ENCODE measurements at regions not wholly inside any gene's neighbourhood (a gene's known extent, or its start where the extent isn't known, plus 50 kb on each side); places are given as distances from the start of the nearest gene placed in this dataset.

DNA sequence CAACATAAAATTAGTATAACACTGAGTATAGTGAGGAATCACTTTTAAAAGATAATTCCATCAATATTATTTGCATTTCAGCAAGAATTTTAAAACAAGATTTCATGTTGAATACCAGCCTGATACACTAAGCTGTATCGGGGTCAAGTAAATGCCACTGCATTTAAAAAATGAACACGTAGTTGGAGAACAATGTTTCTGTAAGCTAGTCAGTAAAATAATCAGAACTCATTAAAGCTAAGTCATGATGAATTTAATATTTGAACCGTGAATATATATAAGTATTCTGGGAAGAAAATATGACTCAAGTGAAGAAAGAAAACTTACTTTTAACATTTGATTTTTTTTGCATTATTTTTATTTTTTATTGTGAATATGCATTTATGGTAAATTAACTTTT lies 611.0 kb upstream of the PABPC4L start:
- CTCF ChIA-PET = no interaction called here
- no peak for DNase-seq (ENCODE audit: low read depth, low spot score)
- Histone ChIP-seq H3K4me3 (ENCODE audit: low read depth, low read length) (no peak overlapping the region), H3K27me3 (ENCODE audit: control insufficient read depth, insufficient read depth, low read length) (no peaks in the 10 kb centered on the region), H3K9me3 (ENCODE audit: control insufficient read depth, insufficient read depth, low read length) (peaks cover 4% of the 10 kb centered on the region; the same call in 1 of the 2 replicates), H3K27ac (ENCODE audit: low read depth, low read length) (no peak overlapping the region)
- POLR2A ChIA-PET = no interaction called here
- TF ChIP-seq, protein P1, sequence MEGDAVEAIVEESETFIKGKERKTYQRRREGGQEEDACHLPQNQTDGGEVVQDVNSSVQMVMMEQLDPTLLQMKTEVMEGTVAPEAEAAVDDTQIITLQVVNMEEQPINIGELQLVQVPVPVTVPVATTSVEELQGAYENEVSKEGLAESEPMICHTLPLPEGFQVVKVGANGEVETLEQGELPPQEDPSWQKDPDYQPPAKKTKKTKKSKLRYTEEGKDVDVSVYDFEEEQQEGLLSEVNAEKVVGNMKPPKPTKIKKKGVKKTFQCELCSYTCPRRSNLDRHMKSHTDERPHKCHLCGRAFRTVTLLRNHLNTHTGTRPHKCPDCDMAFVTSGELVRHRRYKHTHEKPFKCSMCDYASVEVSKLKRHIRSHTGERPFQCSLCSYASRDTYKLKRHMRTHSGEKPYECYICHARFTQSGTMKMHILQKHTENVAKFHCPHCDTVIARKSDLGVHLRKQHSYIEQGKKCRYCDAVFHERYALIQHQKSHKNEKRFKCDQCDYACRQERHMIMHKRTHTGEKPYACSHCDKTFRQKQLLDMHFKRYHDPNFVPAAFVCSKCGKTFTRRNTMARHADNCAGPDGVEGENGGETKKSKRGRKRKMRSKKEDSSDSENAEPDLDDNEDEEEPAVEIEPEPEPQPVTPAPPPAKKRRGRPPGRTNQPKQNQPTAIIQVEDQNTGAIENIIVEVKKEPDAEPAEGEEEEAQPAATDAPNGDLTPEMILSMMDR (IDR thresholded peaks at IDR 0.05; ENCODE audit: low read depth, low read length) = no peak

DNA sequence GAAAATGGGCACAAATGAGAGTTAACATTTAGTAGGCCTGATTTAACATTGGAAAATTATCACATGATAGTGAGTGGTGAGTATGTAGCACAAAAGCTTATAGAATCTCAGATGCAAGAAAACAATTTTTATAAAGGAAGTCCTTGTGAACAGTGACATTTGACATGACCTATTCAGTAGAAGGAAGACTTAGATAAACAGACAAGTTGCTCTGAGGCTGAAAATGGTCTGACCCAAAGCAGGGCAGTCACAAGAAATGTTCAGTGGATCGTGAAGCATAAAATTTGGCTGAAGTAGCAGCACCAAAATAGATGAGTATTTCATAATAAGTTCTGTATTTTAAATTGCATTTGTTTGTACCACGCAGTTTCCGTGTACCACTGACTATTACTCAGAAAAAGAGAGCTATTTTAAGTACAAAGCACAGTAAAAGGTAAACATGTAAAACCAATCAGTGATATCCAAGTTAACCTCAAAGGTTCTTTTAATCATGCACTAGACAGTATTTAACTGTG lies 605.7 kb upstream of the PABPC4L start:
- H3K27me3 ChIP-seq (ENCODE audit: control insufficient read depth, insufficient read depth, low read length) = no peaks in the 10 kb centered on the region
- H3K9me3 ChIP-seq (ENCODE audit: control insufficient read depth, insufficient read depth, low read length) = no peaks in the 10 kb centered on the region
- ChIA-PET POLR2A (no interaction called here), CTCF (no interaction called here)
- no peak overlapping the region for H3K27ac ChIP-seq (ENCODE audit: low read depth, low read length)
- H3K4me3 ChIP-seq (ENCODE audit: low read depth, low read length) = no peak overlapping the region
- TF ChIP-seq, protein P1 (IDR thresholded peaks at IDR 0.05; ENCODE audit: low read depth, low read length) = no peak
- no peak for DNase-seq (ENCODE audit: low read depth, low spot score)

DNA sequence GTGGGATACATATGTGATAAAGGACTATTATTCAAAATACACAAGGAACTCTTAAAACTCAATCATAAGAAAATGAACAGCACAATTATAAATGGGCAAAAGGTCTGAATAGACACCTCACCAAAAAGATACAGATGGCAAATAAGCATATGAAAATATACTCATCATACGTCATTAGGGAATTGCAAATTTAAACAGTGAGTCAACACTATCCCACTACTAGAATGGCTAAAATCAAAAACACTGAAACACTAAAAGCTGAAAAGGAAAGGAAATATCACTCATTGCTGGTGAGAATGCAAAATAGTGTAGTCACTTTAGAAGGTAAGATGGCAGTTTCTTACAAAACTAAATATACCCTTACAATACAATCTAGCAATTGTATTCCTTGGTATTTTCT lies 597.0 kb upstream of the PABPC4L start:
- TF ChIP-seq, protein P1 (IDR thresholded peaks at IDR 0.05; ENCODE audit: low read depth, low read length) = no peak
- ChIA-PET CTCF (no interaction called here), POLR2A (no interaction called here)
- DNase-seq (ENCODE audit: low read depth, low spot score) = no peak
- Histone ChIP-seq H3K9me3 (ENCODE audit: control insufficient read depth, insufficient read depth, low read length) (no peaks in the 10 kb centered on the region; the same call in 1 of the 2 replicates), H3K27me3 (ENCODE audit: control insufficient read depth, insufficient read depth, low read length) (no peaks in the 10 kb centered on the region), H3K4me3 (ENCODE audit: low read depth, low read length) (no peak overlapping the region), H3K27ac (ENCODE audit: low read depth, low read length) (no peak overlapping the region)

DNA sequence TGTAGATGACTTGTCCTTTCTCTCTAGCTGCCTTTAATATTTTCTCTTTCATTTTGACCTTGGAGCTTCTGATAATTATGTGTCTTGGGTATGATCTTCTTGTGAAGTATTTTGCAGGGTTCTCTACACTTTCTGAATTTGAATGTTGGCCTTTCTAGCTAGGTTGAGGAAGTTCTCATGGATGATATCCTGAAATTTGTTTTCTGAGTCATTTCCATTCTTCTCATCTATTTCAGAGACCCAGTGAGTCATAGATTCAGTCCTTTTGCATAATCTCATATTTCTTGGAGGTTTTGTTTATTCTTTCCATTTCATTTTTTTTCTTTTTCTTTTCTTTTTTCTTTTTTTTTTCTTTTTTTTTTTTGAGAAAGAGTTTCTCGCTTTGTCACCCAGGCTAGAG lies 585.7 kb upstream of the PABPC4L start:
- TF ChIP-seq, protein P1 (IDR thresholded peaks at IDR 0.05; ENCODE audit: low read depth, low read length) = no peak
- no peaks in the 10 kb centered on the region for H3K27me3 ChIP-seq (ENCODE audit: control insufficient read depth, insufficient read depth, low read length)
- POLR2A ChIA-PET = no interaction called here
- CTCF ChIA-PET = no interaction called here
- no peak overlapping the region for H3K4me3 ChIP-seq (ENCODE audit: low read depth, low read length)
- peaks cover 17% of the 10 kb centered on the region; the same call in 1 of the 2 replicates for H3K9me3 ChIP-seq (ENCODE audit: control insufficient read depth, insufficient read depth, low read length)
- no peak overlapping the region for H3K27ac ChIP-seq (ENCODE audit: low read depth, low read length)
- no peak for DNase-seq (ENCODE audit: low read depth, low spot score)

DNA sequence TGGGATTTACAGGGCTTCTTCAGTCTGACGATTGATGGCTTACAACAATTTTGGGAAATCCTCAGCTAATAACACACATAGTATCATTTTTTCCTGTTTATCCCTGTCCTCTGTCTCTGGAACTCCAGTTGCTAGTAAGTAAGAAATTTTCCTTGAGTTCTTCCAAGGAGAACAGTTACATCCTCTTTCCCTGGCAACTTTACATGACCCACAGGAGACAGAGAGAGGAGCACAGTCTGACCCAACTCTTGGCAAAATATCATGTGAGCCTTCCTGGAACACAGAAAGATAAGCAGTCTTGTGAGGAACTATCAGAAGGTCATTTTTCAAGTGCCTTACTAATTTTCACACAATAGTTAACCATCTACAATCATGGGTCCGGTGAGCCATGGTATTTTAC lies 578.7 kb upstream of the PABPC4L start:
- H3K9me3 ChIP-seq (ENCODE audit: control insufficient read depth, insufficient read depth, low read length) = no peaks in the 10 kb centered on the region
- DNase-seq (ENCODE audit: low read depth, low spot score) = no peak

More for the DNA sequence above, 578.7 kb upstream of the PABPC4L start:
- Histone ChIP-seq H3K27me3 (ENCODE audit: control insufficient read depth, insufficient read depth, low read length) (no peaks in the 10 kb centered on the region), H3K4me3 (ENCODE audit: low read depth, low read length) (no peak overlapping the region), H3K27ac (ENCODE audit: low read depth, low read length) (no peak overlapping the region)
- TF ChIP-seq, protein P1 (IDR thresholded peaks at IDR 0.05; ENCODE audit: low read depth, low read length) = no peak
- ChIA-PET POLR2A (no interaction called here), CTCF (no interaction called here)
